T follicular helper cell (primary cell): ENCODE measurements at regions not wholly inside any gene's neighbourhood (a gene's known extent, or its start where the extent isn't known, plus 50 kb on each side); places are given as distances from the start of the nearest gene placed in this dataset.

Experiments used
- DNase-seq: peaks from one replicate; pipeline ENCODE4 v3.0.0-alpha.2; 2020; ENCODE audit warnings: low read depth

GRCh38 chrX:13102636-13103035 is 58.2 kb upstream of the FAM9C start:
- no peak for DNase-seq

GRCh38 chrX:13101441-13102139 is 57.2 kb upstream of the FAM9C start:
- peak; percentile 47 for DNase-seq

GRCh38 chrX:13099121-13099520 is 54.7 kb upstream of the FAM9C start:
- DNase-seq: no peak

- DNase-seq: no peak
Observed at GRCh38 chrX:13096728-13097127, 52.3 kb upstream of the FAM9C start.

- DNase-seq: no peak
Observed at GRCh38 chrX:13094828-13095341, 50.5 kb upstream of the FAM9C start.

GRCh38 chrX:13094374-13094773 is 50.0 kb upstream of the FAM9C start:
- DNase-seq: no peak
